ENCODE measurements at regions not wholly inside any gene's neighbourhood (a gene's known extent, or its start where the extent isn't known, plus 50 kb on each side); places are given as distances from the start of the nearest gene placed in this dataset.
A peak's percentile ranks its signal among the peaks of the same experiment; 100 is the strongest.

- Histone ChIP-seq H3K4me3 (no peak overlapping the region), H3K36me3 (ENCODE audit: insufficient read depth in 1 of 2, low read depth in 1 of 2) (no peaks in the 10 kb centered on the region), H3K4me1 (no peaks in the 10 kb centered on the region), H3K27me3 (ENCODE audit: insufficient read depth in 3 of 3, low read length in 2 of 3) (no peaks in the 10 kb centered on the region), H3K27ac (no peak overlapping the region), H3K9me3 (no peaks in the 10 kb centered on the region)
- TF ChIP-seq CTCF (IDR thresholded peaks at IDR 0.05) = no peak
- DNase-seq (no peak), ATAC-seq (no peak)
- intact Hi-C loops (cut with DNase I) = no loop called here
Measured at GRCh38 chr6:26307850-26308249, 57.1 kb upstream of the BTN3A2 start.

- Histone ChIP-seq H3K4me3 (no peak overlapping the region), H3K27ac (no peak overlapping the region), H3K4me1 (no peaks in the 10 kb centered on the region), H3K36me3 (ENCODE audit: insufficient read depth in 1 of 2, low read depth in 1 of 2) (no peaks in the 10 kb centered on the region), H3K27me3 (ENCODE audit: insufficient read depth in 3 of 3, low read length in 2 of 3) (no peaks in the 10 kb centered on the region), H3K9me3 (no peaks in the 10 kb centered on the region)
- TF ChIP-seq CTCF (IDR thresholded peaks at IDR 0.05) = no peak
- ATAC-seq (no peak), DNase-seq (no peak)
- WGBS, 3 donors = 79 to 84% (median 81%) methylated on average over 3 of the region's 3 CpGs
- intact Hi-C loops (cut with DNase I) = loop anchor here in 1 of 2 donors (5.0 to 10.0 kb wide), 2 partner anchors 225 to 248 kb away; partner anchors contain the start of gene HMGN4
Measured at GRCh38 chr6:26309731-26310142, 55.3 kb upstream of the BTN3A2 start.

- no peak overlapping the region for H3K27ac ChIP-seq
- WGBS, 3 donors = 6 to 11% (median 7%) methylated on average over 11 of the region's 11 CpGs
- TF ChIP-seq CTCF (IDR thresholded peaks at IDR 0.05) = no peak
- no peaks in the 10 kb centered on the region for H3K4me1 ChIP-seq
- H3K4me3 ChIP-seq = peak overlapping the region; percentile 71
- no peaks in the 10 kb centered on the region for H3K9me3 ChIP-seq
- DNase-seq (no peak), ATAC-seq (peak in 3 of 4 donors; percentile 34 to 43 (median 38))
- intact Hi-C loops (cut with DNase I) = loop anchor here in 1 of 2 donors (5.0 to 10.0 kb wide), 2 partner anchors 224 to 246 kb away; partner anchors contain the start of gene HMGN4
- H3K36me3 ChIP-seq (ENCODE audit: insufficient read depth in 1 of 2, low read depth in 1 of 2) = no peaks in the 10 kb centered on the region
- H3K27me3 ChIP-seq (ENCODE audit: insufficient read depth in 3 of 3, low read length in 2 of 3) = no peaks in the 10 kb centered on the region
Measured at GRCh38 chr6:26311012-26311384, 54.0 kb upstream of the BTN3A2 start.

GRCh38 chr6:26311385-26312095 lies 53.5 kb upstream of the BTN3A2 start:
- no peaks in the 10 kb centered on the region for H3K27me3 ChIP-seq (ENCODE audit: insufficient read depth in 3 of 3, low read length in 2 of 3)
- peak; percentile 75 to 85 (median 80) for ATAC-seq
- H3K9me3 ChIP-seq = no peaks in the 10 kb centered on the region
- H3K36me3 ChIP-seq (ENCODE audit: insufficient read depth in 1 of 2, low read depth in 1 of 2) = no peaks in the 10 kb centered on the region
- H3K4me1 ChIP-seq = no peaks in the 10 kb centered on the region
- H3K4me3 ChIP-seq = peak overlapping the region; percentile 71
- H3K27ac ChIP-seq = peak overlapping the region; percentile 81
- TF ChIP-seq CTCF (IDR thresholded peaks at IDR 0.05) = no peak
- WGBS, 3 donors = 6 to 8% (median 6%) methylated on average over 18 of the region's 18 CpGs
- intact Hi-C loops (cut with DNase I) = loop anchor here in 1 of 2 donors (5.0 to 10.0 kb wide), 2 partner anchors 223 to 246 kb away; partner anchors contain the start of gene HMGN4
- no peak for DNase-seq

Data from psoas muscle (tissue), 7 donors.